ENCODE measurements at regions not wholly inside any gene's neighbourhood (a gene's known extent, or its start where the extent isn't known, plus 50 kb on each side); places are given as distances from the start of the nearest gene placed in this dataset.

DNA sequence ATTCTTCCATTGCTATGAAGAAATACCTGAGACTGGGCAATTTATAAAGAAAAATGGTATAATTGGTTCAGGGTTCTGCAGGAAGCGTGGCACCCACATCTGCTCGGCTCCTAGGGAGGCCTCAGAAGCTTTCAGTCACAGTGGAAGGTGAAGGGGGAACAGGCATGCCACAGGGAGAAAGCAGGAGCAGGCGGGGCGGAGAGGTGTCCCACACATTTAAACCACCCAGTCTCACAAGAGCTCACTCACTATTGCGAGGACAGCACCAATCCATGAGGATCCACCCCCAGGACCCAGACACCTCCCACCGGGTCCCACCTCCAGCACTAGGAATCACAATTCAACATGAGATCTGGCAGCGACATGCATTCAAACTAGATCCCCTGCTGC lies 56.0 kb upstream of the C14orf180 start:
- TF ChIP-seq, protein P1, sequence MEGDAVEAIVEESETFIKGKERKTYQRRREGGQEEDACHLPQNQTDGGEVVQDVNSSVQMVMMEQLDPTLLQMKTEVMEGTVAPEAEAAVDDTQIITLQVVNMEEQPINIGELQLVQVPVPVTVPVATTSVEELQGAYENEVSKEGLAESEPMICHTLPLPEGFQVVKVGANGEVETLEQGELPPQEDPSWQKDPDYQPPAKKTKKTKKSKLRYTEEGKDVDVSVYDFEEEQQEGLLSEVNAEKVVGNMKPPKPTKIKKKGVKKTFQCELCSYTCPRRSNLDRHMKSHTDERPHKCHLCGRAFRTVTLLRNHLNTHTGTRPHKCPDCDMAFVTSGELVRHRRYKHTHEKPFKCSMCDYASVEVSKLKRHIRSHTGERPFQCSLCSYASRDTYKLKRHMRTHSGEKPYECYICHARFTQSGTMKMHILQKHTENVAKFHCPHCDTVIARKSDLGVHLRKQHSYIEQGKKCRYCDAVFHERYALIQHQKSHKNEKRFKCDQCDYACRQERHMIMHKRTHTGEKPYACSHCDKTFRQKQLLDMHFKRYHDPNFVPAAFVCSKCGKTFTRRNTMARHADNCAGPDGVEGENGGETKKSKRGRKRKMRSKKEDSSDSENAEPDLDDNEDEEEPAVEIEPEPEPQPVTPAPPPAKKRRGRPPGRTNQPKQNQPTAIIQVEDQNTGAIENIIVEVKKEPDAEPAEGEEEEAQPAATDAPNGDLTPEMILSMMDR (conservative IDR thresholded peaks at IDR 0.05): no peak
- no peak for TF ChIP-seq EZH2 (IDR thresholded peaks at IDR 0.05; ENCODE audit: low read depth)
